ENCODE measurements at regions not wholly inside any gene's neighbourhood (a gene's known extent, or its start where the extent isn't known, plus 50 kb on each side); places are given as distances from the start of the nearest gene placed in this dataset.
"Not testable (repeated sequence)": the region's sequence is repeated elsewhere in the genome, so short reads cannot be mapped to it uniquely, and the experiment has no call there.

DNA sequence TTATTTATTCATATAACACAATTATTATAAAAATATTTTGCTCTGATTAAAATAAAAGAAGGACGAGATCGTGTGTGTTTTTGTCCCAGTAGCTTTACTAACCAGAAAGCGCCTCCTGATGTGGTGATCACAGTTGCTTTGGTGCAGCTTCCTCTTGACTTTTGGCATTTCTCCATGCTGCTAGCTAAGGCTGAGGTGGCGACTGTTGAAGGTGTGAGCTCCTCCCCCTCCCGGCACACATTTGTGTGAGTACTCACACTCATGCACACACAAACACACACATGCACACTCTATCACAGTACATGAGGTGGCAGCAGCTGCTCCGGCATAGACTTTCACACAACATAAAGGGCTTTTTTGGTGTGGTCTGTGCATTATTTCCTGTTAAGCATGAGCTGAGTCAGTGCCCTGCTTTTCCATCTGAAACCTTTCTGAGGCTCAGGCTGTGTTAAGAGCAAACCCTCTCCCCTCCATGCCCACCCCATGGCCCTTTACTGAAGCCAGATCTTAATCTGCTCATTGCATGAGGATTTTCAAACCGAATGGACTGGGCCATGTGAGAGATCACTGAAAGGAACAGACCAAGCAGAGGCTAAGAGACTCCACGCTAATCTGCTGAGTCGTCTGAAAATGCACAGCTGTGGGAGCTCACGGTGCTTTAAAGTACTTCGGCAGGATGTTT is 53.3 kb downstream of the FOXD4L1 start:
- DNase-seq: not testable (repeated sequence)

DNA sequence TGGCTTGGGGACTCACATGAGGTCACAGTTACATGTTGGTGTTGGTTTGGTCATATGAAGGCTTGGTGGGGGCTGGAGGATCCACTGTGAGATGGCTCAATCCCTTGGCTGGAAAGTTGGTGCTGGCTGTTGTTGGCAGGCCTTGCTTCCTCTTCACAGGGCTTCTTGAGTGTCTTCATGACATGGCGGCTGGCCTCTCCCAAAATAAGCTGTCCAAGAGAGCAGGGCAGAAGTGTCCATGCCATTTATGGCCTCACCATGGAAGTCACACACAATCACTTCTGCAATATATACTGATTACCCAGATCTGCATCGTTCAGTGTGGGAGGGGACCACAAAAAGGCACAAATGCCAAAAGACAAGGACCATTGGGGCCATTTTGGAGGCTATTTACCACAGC is 61.4 kb downstream of the FOXD4L1 start:
- not testable (repeated sequence) for DNase-seq

DNA sequence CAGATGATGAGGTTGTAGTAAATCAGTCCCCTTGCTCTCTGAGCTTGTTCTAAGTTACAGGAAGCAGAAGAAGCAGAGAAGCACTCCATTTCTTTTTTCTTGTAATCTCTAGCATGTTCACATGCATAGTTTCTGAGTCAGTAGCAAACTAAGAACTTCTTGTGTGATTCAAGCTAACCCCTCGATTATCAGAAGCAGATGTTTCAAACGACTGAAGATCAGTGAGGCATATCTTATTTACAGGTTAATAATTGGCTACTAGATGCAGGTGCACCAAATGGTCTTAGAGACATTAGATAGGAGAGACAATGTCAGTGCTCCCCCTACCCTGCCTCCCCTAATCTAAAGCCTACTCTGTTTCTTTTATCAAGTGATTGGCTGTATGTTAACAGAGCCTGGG is 64.2 kb downstream of the FOXD4L1 start:
- DNase-seq: not testable (repeated sequence)

DNA sequence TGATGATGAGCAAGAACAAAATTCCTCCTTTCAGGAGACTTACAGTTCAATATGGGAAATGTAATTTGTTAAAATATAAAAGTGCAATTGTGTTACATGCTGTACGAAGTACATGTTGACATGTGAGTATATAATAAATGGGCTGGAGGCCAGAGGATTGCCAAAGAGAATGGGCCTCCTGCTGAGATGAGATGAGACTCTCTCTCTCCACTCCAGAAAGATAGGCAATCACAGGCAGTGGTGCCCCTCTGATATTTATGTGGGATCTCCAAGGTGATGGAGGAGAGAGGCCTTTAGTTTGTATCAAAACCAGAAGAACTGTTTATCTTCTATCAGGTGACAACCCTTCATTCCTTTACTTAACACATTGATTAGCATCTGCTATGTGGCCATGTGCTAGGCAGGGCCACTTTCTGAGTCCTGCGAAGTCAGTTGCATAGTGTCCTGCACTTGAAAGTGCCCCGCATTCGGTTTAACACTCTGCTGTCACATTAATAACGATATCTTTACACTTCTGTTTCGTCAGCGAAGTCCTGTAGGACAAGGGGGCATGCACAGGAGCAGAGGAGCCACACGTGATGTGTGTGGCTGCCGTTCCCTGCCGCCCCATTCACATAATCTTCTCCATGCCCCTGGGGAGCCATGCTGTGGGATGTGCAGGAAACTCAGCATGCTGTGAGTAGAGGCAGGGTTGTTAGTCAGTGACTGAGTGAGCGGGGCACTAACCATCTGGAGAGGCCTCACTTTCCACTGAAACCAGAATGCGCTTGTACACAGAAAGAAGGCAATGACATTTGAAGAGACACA is 60.2 kb upstream of the RABL2A start:
- DNase-seq: not testable (repeated sequence)

DNA sequence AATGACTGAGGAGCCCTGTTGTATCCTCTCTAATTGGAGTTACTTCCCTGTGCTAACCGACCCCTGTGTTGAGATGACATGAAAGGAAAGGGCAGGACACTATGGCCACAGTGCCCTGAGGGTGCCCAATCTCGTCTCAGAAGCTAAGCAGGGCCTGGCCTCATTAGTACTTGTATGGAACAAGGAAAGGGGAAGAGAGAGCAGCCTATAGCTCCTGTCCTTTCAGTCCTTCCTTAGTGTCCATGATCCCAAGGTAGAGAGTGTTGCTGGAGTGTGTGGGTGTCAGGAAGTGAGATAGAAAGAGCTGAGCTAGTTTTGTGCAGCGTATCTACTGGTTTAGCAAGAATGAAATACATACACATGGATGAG is 59.6 kb upstream of the RABL2A start:
- not testable (repeated sequence) for DNase-seq

DNA sequence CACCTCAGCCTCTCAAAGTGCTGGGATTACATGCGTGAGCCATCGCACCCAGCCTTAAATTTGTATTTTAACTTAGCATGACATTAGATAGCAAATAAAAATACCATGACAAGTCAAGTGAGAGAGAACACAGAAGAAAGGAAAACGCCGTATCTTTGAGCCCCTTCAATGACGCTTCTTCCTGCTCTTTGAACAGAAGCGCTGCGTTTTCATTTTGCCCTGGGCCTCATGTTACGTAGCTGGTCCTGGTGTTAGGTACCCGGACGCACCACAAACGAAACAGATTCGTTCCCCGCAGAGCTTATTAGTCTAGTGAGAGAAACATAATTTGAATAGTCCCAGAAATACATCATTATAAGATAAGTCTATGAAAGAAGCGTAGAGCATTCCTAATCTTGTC is 58.8 kb upstream of the RABL2A start:
- not testable (repeated sequence) for DNase-seq

DNA sequence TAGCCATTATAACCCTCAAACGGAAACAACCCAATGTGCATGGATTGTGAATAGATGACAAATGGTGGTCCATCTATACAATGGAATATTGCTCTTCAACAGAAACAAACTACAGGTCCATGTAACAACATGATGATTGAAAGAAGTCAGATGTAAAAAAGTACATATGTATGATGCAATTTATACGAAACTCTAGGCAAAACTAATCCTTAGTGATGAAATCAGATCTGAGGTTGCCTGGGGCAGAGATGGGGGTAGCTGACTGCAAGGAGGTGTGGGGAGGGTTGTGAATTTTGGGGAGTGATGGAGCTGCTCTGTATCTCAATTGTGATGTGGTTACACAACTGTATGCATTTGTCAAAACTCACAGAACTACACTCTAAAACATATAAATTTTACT is 57.0 kb upstream of the RABL2A start:
- DNase-seq: peak; percentile 21

DNA sequence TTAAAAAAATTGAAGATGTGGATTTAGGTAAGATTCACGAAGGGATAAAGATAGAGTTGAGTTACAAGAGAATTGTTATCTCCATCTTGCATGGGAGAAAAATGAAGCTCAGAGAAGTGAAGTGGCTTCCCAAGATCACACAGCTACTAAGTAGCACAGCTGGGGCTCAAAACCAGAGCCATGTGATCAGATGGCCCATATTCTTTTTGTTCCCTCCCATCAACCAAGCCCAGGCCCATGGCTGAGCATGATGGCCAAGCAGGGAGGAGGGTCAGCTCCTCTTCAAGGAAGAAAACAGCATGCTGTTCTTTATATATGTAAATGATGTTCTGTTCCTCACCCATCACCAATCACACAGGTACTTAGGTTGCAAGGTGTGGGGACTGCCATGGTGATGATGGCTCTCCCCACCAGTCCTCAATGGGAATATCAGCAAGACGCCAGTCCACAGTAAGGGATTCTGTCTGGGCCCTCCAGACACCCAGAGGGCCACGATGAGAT is 56.5 kb upstream of the RABL2A start:
- DNase-seq: not testable (repeated sequence)

DNA sequence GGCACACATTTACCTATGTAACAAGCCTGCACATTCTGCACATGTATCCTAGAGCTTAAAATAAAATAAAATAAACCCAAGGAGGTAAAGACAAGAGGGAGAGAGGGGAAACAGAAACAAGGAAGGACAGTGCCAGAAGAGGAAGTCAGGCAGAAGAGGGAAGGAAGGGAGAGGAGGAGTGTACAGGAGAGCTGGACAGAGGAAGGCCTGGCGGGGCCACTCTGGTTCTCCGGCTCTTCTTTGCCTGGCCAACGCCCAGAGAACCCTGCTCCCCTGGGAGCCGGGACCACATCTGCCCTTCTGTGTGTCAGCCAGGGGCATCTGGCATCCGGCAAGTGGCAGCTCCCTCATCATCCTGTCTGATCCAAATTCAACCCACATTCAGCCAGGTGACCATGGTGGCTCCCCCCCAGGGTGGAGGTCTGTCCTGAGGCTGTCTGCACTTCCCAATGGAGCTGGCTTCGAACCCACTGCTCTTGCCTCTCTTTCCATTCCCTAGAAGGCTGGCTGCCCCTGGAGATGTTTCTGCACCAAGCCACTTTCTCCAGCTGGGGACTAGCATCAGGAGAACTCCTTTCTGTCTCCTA is 55.5 kb upstream of the RABL2A start:
- not testable (repeated sequence) for DNase-seq

DNA sequence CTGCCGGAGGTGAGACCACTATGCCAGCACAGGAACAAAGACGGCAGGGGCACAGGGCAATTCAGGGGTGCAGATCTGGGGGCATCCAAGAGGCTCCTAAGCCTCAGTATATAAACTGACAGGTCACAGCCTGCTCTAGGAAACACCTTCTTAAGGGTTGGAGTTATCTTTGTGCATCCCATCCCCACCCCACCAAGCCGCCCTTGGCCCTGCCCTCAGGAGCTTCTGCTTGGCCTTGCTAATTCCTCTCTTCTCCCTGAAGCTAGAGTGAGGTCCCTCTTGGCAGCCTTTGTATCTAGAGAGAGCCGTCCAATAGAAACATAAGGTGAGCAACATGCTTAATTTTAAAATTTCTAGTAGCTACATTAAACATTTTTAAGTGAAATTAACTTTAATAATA is 51.3 kb upstream of the RABL2A start:
- not testable (repeated sequence) for DNase-seq

DNA sequence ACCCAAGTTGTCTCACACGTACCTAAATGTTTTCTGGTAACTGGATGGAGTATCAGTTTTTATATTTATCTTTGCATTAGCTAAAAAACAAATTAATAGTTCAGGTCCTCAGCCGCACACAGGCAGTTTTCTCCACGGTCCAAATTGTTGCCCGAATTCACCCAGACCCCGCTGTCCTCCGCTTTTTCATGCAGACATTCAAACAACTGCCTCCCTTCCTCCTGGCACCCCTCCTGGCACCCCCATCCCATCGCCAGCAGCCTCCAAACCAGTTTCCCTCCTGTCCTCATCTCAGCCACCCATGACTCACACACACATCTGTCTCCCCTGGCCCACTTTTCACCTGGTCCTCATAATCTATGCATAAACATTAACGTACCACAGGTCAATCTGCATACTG is 50.7 kb upstream of the RABL2A start:
- not testable (repeated sequence) for DNase-seq
